Gastrocnemius medialis (tissue), 4 donors: ENCODE measurements at regions not wholly inside any gene's neighbourhood (a gene's known extent, or its start where the extent isn't known, plus 50 kb on each side); places are given as distances from the start of the nearest gene placed in this dataset.

Experiments
- CTCF ChIP-seq, 5 experiments: fragments of 450-650 bp in 3 of 5; fragments of 200-600 bp in 2 of 5; sonication (generic) in 2 of 5; IDR thresholded peaks in 4 of 5; conservative IDR thresholded peaks in 1 of 5; 1 replicate in 4 of 5; 2 replicates in 1 of 5; pipeline ENCODE4 v1.5.1; 2016 to 2019; ENCODE audit warnings: antibody characterized with exemption in 5 of 5, mild to moderate bottlenecking in 3 of 5, moderate library complexity in 3 of 5
- POLR2A ChIP-seq, 2 donors: fragments of 450-650 bp; IDR thresholded peaks; one replicate each; pipeline ENCODE4 v1.6.1; 2017; ENCODE audit warnings: antibody characterized with exemption in 2 of 2, mild to moderate bottlenecking in 2 of 2, moderate library complexity in 2 of 2

GRCh38 chr2:122519821-122520611, 764.6 kb downstream of the TSN start:
- no peak for TF ChIP-seq CTCF (IDR thresholded peaks at IDR 0.05 in 4 of 5, conservative IDR thresholded peaks at IDR 0.05 in 1 of 5)
- TF ChIP-seq POLR2A (IDR thresholded peaks at IDR 0.05) = no peak
